Esophagus squamous epithelium (tissue), 4 donors: ENCODE measurements at regions not wholly inside any gene's neighbourhood (a gene's known extent, or its start where the extent isn't known, plus 50 kb on each side); places are given as distances from the start of the nearest gene placed in this dataset.

Experiments
- CTCF ChIP-seq, 6 experiments: fragments of 450-650 bp in 4 of 6; fragments of 200-600 bp in 2 of 6; sonication (generic) in 2 of 6; IDR thresholded peaks; one replicate each; pipeline ENCODE4 v1.5.1; 2016 to 2019; ENCODE audit warnings: antibody characterized with exemption in 6 of 6, mild to moderate bottlenecking in 4 of 6, moderate library complexity in 4 of 6
- POLR2A ChIP-seq, 4 donors: fragments of 450-650 bp; IDR thresholded peaks; one replicate each; pipeline ENCODE4 v1.6.1; 2017; ENCODE audit warnings: antibody characterized with exemption in 4 of 4, mild to moderate bottlenecking in 4 of 4, moderate library complexity in 3 of 4

- TF ChIP-seq CTCF (IDR thresholded peaks at IDR 0.05) = no peak
- TF ChIP-seq POLR2A (IDR thresholded peaks at IDR 0.05) = no peak
Observed at GRCh38 chr6:4421837-4422236, 286.5 kb upstream of the ECI2 start.
